Stimulated activated CD4-positive, alpha-beta T cell treated with anti-CD3 and anti-CD28 coated beads, TNF-alpha, amount 100 ng/mL, for 4 hours (primary cell): ENCODE measurements at regions not wholly inside any gene's neighbourhood (a gene's known extent, or its start where the extent isn't known, plus 50 kb on each side); places are given as distances from the start of the nearest gene placed in this dataset.
"Not testable (repeated sequence)": the region's sequence is repeated elsewhere in the genome, so short reads cannot be mapped to it uniquely, and the experiment has no call there.

ENCODE experiments used
- DNase-seq, 3 experiments: peaks; one replicate each; pipeline ENCODE4 v3.0.0-alpha.2; 2020; ENCODE audit warnings: low read depth in 3 of 3

DNA sequence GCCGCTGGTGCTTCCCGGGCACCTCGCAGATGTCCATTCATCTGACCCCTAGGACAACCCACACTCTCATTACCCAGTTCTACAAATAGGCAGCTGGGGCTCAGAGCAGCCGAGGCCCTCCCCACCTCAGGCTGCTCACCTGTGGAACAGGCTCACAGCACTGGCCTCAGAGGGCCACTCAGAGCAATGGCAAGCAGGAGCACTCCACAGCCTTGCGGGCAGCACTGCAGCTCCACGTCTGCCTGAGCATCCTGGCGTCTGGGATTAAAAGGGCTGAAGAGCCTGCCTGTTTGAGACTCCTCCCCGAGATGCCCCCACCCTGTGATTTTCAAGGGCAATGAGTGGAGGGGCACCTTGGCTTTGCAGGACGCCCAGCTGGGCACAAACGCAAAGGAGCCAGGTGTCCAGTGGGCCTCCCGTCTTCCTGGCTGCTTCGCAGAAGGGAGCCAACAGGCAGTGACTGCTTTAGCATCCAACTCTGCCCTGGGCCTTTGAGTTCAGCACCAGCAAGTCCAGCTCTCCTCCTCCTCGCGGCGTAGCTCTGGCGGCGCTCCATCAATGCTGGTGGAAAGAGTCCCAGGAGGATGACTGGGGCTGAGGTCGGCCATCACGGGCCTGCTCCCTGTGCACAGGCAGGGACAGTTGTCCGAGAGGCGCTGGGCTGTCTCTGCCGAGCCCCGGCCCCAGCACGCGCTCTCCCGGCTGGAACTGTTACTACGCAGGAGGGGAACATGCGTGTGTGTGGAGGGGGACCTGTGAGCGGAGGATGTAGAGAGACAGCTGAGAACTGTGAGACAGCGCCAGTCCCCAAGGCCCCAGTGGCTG is 297.2 kb downstream of the NDUFA10 start:
- no peak for DNase-seq

DNA sequence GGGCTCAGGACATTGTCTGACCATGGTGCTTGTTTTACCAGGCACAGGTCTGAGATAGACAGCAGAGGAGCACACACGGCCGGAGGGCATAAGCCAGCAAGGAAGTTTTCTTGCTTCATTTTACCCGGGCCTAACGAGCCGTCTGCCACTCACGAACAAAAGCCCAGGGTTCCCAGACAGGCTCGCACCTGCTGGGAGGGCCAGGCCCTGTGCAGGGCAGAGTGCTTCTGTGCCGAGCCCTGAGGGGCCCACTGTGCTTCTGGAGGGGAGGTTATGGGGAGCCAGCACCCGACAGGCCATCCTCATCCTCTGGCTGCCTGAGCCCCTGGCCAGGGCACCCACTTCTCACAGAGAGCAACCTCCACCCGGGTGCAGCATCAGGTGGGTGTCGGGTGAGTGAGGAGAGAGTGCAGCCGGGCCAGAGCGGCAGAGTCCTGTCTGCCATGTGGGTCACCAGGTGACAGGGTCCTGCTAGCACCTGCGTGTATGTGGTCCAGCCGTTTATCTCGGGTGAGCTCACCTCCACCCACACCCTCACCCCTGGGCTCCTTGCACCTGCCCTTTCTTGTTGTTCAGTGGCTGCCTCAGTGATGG is 297.9 kb downstream of the NDUFA10 start:
- DNase-seq = no peak

DNA sequence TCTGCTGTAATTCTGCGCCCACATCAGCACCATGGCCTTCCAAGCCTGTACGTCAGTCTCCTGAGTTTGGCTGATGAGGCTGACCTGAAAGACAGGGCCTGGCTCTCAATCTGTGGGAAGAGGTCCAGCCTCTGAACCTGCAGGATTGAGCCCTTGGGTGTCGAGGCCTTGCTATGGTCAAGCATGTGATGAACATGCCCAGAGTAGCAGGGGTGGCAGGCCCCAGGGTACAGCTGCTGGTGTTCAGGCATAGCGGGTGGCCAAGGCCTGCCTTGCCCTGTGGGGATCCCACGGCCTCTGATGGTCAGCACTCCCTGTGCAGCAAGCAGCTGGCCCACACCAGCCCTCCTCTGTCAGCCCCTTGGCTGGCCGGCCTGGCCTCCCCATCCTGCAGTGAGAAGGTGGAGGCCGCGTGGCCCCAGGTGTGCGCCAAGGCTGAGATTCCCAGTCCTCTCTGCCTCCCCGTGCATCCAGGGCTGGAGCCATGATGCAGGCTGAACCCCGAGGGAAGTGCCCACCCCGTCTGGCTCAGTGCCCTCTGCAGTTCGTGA is 298.4 kb downstream of the NDUFA10 start:
- no peak for DNase-seq

DNA sequence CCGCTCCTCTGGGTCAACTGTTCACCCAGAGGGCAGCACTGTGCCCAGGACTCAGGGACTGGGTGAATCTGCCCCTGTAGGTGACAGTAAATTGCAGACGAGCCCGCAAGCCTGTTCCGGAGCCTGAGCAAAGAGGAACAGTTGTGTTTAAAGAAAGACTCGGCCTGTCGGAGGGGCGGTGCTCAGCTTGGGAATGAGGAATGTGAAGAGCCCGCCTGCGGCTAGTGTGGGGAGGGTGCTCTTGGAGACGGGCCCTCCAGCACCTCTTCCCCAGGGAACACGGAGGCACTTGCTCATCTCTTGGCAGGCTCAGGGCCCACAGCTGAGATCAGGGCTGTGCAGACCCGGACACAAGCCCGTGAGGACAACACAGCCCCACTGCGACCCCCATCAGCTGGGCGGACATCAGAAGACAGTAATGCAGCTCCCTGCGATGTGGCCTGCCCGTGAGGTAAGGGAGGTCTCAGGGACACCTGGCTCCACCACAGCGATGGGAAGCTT is 299.0 kb downstream of the NDUFA10 start:
- DNase-seq = no peak

- no peak for DNase-seq
Measured at GRCh38 chr2:239725551-239725890, 299.6 kb downstream of the NDUFA10 start.

GRCh38 chr2:239724851-239725550 is 300.1 kb downstream of the NDUFA10 start:
- no peak for DNase-seq

DNA sequence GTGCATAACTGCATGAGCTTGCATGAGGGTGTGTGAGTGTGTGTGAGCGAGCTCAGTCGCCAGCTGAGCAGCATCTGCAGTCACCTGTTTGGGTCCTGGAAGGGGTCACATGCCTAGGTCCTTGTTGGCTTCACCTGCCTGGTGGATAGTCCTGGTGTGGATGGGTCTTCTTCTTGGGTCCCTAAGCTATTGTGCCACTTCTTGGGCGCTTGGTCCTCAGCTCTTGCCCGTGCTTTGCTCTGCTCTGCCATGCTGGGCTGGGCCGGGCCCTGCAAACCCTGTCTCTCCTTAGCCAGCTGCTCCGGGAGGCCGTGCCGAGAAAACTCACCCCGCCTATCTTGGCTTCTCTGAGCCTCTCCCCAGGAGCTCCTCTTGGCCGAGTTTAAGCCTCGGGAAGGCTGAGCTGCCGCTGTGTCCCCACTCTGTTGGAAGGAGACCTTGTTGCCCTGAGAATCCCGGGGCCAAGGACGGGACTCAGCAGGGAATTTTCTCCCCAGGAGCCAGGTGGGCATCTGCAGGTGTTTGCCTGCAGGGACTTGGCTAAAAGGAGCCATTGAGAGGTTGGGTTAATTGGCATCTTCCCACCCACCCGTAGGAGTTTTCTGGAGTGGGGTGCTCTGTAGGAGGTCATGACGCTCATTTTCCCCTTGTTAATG is 300.8 kb downstream of the NDUFA10 start:
- DNase-seq = no peak

DNA sequence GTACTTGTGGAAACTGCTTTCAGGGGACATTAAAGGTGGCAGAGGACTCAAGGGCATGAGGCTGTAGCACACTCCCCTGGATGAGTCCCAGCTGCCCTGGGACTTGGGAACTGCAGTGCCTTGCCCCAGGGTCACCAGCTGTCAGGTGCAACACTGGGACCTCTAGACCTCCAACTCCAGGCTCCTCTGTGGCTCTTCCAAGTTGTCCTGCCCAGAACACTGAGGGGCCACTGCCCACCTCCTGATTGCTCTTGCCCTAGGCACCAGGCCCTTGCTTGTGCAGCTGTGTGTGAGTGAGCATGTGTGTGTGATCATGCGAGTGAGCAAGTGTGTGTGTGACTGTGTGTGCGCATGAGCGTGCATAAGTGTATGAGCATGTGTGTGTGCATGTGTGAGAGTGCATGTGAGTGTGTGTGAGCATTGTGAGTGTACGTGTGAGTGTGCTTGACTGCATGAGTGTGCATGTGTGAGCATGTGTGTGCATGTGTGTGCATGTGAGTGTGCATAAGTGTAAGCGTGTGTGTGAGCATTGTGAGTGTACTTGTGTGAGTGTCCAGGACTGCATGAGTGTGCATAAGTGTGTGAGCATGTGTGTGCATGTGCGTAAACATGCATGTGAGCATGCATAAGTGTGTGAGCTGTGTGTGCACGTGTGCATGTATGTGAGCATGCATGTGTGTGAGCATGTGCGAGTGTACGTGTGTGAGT is 301.5 kb downstream of the NDUFA10 start:
- no peak for DNase-seq

DNA sequence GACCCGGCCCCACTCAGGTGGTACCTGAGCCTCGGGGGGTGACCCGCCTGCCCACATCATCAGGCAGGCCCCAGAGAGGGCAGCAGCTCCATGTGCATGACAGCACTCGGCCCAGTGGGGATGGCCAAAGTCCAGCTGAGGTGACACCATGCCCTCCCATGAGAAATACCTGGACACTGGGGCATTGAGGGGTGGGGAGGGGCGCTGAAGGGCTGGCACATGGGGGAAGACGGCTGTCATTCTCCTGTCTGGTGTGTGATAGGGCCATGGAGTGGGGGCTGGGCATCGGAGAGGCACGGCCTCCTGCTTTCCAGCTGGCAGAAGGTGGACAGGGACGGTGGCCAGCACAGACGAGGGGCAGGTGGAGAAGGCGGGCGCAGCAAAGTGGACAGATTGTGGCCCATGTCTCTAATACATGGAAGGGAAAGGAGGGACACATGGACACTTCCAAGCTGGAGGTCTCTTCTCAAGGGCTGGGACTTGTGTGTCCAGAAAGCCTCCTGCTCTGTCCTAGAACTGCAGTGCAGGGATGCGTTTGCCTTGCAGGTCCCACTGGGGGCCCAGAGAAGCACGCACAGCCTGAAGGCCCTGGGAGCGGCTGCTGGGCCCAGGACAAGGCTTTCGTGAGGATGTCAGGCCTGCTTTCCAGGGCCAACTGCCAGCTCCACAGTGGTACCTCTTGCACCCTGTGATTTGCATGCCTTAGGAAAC is 302.2 kb downstream of the NDUFA10 start:
- DNase-seq = no peak

DNA sequence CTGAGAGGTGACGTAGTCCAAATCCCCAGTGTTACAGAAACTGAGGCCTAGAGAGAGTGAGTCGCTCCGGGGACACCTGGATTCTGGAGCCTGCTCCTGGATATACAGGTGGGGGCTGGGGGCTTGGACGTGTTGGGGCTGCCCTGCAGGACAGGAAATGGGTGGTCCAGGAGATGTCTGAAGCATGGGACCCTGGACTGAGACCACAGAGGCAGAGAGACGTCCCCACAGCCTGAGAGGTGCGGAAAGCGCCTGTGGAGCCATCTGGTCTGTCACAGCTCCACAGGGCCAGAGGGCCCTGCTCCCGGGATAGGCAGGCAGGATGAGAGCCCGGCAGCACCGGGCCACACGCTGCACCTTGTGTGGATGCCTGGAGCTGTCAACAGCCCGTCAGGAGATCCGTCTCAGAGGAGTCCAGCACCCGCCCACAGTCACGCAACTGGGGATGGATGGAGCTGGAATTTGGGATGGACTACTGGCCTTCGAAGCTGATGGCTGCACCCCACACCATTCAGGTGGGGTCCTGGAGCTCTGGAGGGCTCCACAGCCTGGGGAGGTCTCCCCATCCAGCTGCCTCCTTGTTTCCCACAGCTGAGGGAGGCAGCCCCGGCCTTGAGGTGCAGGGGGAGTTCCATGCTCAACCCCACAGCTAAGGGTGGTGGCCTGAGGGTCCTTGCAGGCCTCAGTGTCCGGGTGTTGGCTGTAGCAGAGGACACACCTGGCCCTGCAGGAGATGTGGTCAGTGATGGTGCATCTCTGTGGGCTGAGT is 303.0 kb downstream of the NDUFA10 start:
- no peak for DNase-seq

DNA sequence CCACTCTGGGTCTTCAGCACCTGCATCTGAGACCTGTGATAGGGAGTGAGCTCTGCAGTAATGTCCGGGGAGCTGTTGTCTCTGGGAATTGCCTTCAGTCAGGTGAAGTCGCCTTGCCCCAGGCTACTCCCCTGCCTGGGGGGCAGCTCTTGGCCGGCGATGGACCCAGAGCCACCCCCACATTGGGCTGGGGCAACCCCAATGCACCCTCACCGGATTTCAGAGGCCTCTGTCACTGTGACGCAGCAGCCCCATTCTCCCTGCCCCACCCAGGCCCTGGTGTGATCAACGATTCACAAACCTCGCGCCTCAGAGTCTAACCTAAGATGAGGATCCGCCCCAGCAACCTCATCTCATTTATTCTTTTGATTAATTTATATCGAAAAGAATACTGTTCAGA is 303.6 kb downstream of the NDUFA10 start:
- no peak for DNase-seq

DNA sequence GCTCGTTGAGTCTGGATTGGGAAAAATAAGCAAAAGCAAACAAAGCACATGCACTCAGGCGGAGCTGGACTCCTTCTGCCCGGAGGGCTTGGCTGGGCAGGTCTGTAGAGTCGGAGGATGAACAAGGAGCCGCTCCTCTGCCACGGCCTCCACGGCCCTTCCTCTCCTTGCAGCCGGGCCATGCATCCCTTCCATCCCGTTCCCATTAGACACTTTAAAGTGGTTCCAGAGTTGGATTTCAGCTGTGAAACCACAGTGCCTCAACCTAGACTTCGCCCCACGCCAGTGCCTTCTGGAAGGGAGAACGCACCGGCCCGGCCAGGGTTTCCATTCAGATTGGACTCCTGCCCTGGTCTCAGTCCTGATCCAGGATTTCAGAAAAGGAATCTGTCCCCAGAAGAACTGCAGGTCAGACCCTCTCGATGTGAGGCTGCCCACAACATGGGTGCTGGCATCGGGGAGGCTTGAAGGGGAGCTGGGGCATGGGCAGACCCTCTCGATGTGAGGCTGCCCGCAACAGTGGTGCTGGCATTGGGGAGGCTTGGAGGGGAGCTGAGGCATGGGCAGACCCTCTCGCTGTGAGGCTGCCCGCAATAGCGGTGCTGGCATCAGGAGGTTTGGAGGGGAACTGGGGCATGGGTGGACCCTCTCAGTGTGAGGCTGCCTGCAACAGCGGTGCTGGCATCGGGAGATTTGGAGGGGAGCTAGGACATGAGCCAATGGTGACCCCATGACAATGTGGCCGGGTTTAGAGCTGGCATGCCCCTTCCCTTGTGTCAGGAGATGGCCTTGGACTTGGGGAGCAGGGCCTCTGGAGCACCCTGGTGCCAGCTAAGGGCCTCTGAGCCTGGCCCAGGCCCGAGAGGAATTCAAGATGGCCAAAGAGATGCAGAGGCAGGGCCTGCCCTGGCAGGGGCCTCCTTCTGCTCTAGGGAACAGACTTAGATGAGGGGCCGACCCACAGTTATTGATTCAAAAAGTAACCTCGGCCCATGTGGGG is 304.5 kb downstream of the NDUFA10 start:
- DNase-seq = no peak

DNA sequence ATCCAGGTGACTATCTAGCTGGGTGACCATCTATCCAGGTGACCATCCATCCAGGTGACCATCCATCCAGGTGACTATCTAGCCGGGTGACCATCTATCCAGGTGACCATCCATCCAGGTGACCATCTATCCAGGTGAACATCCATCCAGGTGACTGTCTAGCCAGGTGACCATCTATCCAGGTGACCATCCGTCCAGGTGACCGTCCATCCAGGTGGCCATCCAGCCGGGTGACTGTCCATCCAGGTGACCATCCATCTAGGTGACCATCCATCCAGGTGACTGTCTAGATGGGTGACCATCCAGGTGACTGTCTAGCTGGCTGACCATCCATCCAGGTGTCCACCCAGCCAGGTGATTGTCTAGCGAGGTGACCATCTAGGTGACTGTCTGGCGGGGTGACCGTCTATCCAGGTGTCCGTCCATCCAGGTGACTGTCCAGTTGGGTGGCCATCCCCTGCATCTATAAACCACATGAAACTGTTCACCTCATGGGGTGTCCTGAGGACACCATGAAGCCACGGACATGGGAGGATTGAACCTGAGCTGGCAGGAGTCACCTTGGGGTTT is 305.3 kb downstream of the NDUFA10 start:
- DNase-seq = no peak

DNA sequence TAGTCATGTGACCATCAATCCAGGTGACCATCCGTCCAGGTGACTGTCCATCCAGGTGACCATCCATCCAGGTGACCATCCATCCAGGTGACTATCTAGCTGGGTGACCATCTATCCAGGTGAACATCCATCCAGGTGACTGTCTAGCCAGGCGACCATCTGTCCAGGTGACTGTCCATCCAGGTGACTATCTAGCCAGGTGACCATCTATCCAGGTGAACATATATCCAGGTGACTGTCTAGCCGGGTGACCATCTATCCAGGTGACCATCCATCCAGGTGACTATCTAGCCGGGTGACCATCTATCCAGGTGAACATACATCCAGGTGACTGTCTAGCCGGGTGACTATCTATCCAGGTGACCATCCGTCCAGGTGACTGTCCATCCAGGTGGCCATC is 306.2 kb downstream of the NDUFA10 start:
- DNase-seq = not testable (repeated sequence)

- no peak for DNase-seq
Measured at GRCh38 chr2:239717706-239718105, 307.4 kb downstream of the NDUFA10 start.

DNA sequence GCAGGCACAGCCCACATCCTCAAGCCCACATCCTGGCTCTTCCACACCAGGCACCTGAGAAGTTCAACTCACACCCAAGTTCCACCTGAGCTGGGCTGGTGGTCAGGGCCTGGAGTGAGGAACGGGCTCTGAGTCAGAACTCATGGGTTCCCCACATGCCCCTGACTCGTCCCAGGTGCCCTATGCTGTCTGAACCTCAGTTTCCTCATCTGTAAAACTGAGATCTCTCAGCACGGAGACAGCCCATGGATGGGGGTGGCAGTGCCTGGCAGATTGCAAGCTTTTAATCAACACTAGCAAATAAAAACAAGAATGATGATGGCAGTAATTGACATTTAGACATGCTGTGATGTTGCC is 307.8 kb downstream of the NDUFA10 start:
- DNase-seq = no peak

DNA sequence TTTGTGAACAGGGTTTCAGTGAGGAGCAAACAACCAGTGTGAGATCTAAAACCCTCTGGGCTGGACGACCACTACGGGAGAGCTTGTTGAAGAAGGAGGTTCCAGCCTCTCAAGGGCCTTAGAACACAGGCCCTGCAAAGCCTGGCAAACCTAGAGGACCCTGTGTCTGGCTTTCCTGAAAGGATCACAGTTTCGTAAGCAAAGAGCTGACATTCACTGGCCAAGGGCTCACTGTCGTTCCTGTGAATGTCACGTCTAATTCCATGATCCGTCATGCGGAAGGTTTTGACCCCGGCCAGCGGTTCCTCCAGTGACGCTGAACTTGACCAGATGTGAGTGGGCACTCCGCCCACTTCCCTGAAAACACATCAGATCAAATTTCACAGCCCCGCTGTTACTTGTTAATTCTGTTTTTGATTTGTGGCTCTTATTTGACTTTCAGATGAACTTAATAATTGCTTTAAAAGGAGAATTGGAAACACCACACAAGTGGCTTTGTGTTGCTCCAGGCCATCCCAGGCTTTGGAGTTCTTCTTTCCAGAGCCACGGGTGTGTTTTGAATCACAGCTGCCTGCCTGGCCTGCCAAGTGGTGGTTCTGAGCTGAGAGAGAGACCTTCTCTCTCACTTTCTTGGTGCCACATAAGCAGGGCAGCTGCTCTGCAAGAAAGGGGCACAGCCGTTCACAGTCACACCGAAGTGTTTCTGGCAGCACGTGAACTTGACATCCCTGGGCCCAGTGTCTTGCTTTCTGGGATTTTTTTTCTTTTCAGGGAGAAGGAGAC is 308.4 kb downstream of the NDUFA10 start:
- no peak for DNase-seq

- DNase-seq = no peak
Measured at GRCh38 chr2:239716009-239716408, 309.1 kb downstream of the NDUFA10 start.
